Endothelial cell of umbilical vein (primary cell): ENCODE measurements at regions not wholly inside any gene's neighbourhood (a gene's known extent, or its start where the extent isn't known, plus 50 kb on each side); places are given as distances from the start of the nearest gene placed in this dataset.

ENCODE experiments used
- BruUV-seq: library from RNA; stranded (reverse); fragments of 400-500 nt; replicated peaks from 2 replicates; lab custom pipeline; 2021; lab: Mats Ljungman, UMichigan
- CTCF ChIA-PET: fragments of 300-600, 350-600 bp; sonication (Branson Sonifier 250); formaldehyde crosslinking; loops from one replicate; lab custom pipeline; 2021; ENCODE audit warnings: antibody characterized with exemption, inconsistent platforms; lab: Charles Lee
- POLR2A ChIA-PET: fragments of 300-600, 350-600 bp; sonication (Branson Sonifier 250); formaldehyde crosslinking; loops from one replicate; lab custom pipeline; 2021; ENCODE audit warnings: antibody characterized with exemption, inconsistent platforms; lab: Charles Lee
- DNase-seq: peaks from one replicate; pipeline ENCODE4 v3.0.0-alpha.2; 2011; ENCODE audit warnings: low read depth, low spot score
- FAIRE-seq: peaks from 2 replicates; lab custom pipeline; 2011; peaks lifted over from hg19 to GRCh38; lab: Jason Lieb, UNC
- H2AFZ ChIP-seq: 2 replicates; pipeline ENCODE4 v1.6.0; 2012; ENCODE audit warnings: low read depth, low read length, control low read depth, inconsistent platforms
- H3K27ac ChIP-seq: 2 replicates; pipeline ENCODE4 v1.5.1; 2011; ENCODE audit warnings: low read depth, mild to moderate bottlenecking, control low read depth, low read length, moderate library complexity; ENCODE audit not compliant: insufficient read depth
- H3K27me3 ChIP-seq, 2 experiments: 2 replicates each; pipeline versions ENCODE4 v1.6.0 to v1.6.1; 2011; ENCODE audit warnings: low read length in 2 of 2, mixed read lengths in 1 of 2; ENCODE audit not compliant: control insufficient read depth in 2 of 2, insufficient read depth in 2 of 2
- H3K36me3 ChIP-seq, 2 experiments: 2 replicates in 1 of 2; 3 replicates in 1 of 2; pipeline ENCODE4 v1.5.1; 2011; ENCODE audit warnings: low read length in 2 of 2, mild to moderate bottlenecking in 1 of 2, moderate library complexity in 1 of 2; ENCODE audit not compliant: control insufficient read depth in 2 of 2, insufficient read depth in 2 of 2; ENCODE audit errors: extremely low read depth in 1 of 2
- H3K4me1 ChIP-seq: 3 replicates; pipeline ENCODE4 v1.5.1; 2011; ENCODE audit warnings: mild to moderate bottlenecking, low read length; ENCODE audit not compliant: control insufficient read depth, insufficient read depth; ENCODE audit errors: extremely low read depth
- H3K4me2 ChIP-seq: 2 replicates; pipeline ENCODE4 v1.6.1; 2011; ENCODE audit warnings: low read length, control low read depth, mixed read lengths; ENCODE audit not compliant: insufficient read depth
- H3K4me3 ChIP-seq, 3 experiments: fragments of 200-600 bp in 1 of 3; sonication (generic), shearing (Covaris generic) in 1 of 3; replicated peaks in 1 of 3; 2 replicates each; pipeline ENCODE4 v1.5.1; 2011 to 2016; ENCODE audit warnings: control low read depth in 3 of 3, low read length in 3 of 3, mild to moderate bottlenecking in 2 of 3, inconsistent platforms in 1 of 3, low read depth in 1 of 3, moderate library complexity in 1 of 3; ENCODE audit not compliant: insufficient read depth in 1 of 3
- H3K79me2 ChIP-seq: 2 replicates; pipeline ENCODE4 v1.6.0; 2012; ENCODE audit warnings: low read length, inconsistent platforms; ENCODE audit not compliant: control insufficient read depth, insufficient read depth
- H3K9ac ChIP-seq: replicated peaks from 2 replicates; pipeline ENCODE3; 2011; ENCODE audit warnings: low read length, control low read depth; ENCODE audit not compliant: insufficient read depth; ENCODE audit errors: extremely low read depth
- H3K9me1 ChIP-seq: replicated peaks from 3 replicates; pipeline ENCODE4 v1.6.0; 2011; ENCODE audit warnings: mild to moderate bottlenecking, low read length; ENCODE audit not compliant: control insufficient read depth, insufficient read depth; ENCODE audit errors: extremely low read depth
- H3K9me3 ChIP-seq: replicated peaks from 2 replicates; pipeline ENCODE4 v1.5.1; 2012; ENCODE audit warnings: low read length, inconsistent platforms; ENCODE audit not compliant: control insufficient read depth, insufficient read depth
- H4K20me1 ChIP-seq: replicated peaks from 2 replicates; pipeline ENCODE3; 2011; ENCODE audit warnings: mild to moderate bottlenecking, low read length; ENCODE audit not compliant: control insufficient read depth, insufficient read depth; ENCODE audit errors: extremely low read depth
- CTCF ChIP-seq, 2 donors: IDR thresholded peaks; 1 replicate in 1 of 2; 2 replicates in 1 of 2; pipeline ENCODE4 v1.5.1; 2011; ENCODE audit warnings: low read length in 2 of 2, mild to moderate bottlenecking in 2 of 2, moderate library complexity in 2 of 2, control low read depth in 1 of 2, inconsistent platforms in 1 of 2, low read depth in 1 of 2; ENCODE audit not compliant: insufficient read depth in 1 of 2; ENCODE audit errors: extremely low read depth in 1 of 2
- FOS ChIP-seq: IDR thresholded peaks from 2 replicates; pipeline ENCODE4 v1.6.1; 2011; ENCODE audit warnings: mild to moderate bottlenecking, low read length, moderate library complexity, borderline replicate concordance; ENCODE audit not compliant: insufficient read depth
- GATA2 ChIP-seq: IDR thresholded peaks from 2 replicates; pipeline ENCODE4 v1.7.0; 2011; ENCODE audit warnings: low read depth, mild to moderate bottlenecking, moderate library complexity, mixed read lengths, low read length; ENCODE audit not compliant: insufficient read length, insufficient read depth
- JUN ChIP-seq: IDR thresholded peaks from 2 replicates; pipeline ENCODE4 v1.6.1; 2011; ENCODE audit warnings: borderline replicate concordance, low read depth; ENCODE audit not compliant: insufficient read length, insufficient read depth
- MYC ChIP-seq: IDR thresholded peaks from one replicate; pipeline ENCODE4 v1.6.1; 2011; ENCODE audit warnings: mild to moderate bottlenecking, low read depth, low read length
- POLR2A ChIP-seq: IDR thresholded peaks from 2 replicates; pipeline ENCODE4 v1.6.1; 2012; ENCODE audit warnings: low read depth, mild to moderate bottlenecking, control low read depth, low read length
- POLR2AphosphoS5 ChIP-seq: IDR thresholded peaks from 2 replicates; pipeline ENCODE4 v1.6.1; 2012; ENCODE audit warnings: low read depth, mild to moderate bottlenecking, control low read depth, low read length, moderate library complexity; ENCODE audit not compliant: insufficient read depth
- dilution Hi-C: fragments of 300-500 bp; cut with MboI; formaldehyde crosslinking; loops from one replicate; pipeline ENCODE4 v1.15.0; 2019; ENCODE audit warnings: low sequenced_read_pairs; ENCODE audit not compliant: extremely low pct_ligation_motif_present
- intact Hi-C: fragments of 100-400 bp; cut with micrococcal nuclease; formaldehyde crosslinking; loops from one replicate; pipeline ENCODE4 v1.10.0; 2022

DNA sequence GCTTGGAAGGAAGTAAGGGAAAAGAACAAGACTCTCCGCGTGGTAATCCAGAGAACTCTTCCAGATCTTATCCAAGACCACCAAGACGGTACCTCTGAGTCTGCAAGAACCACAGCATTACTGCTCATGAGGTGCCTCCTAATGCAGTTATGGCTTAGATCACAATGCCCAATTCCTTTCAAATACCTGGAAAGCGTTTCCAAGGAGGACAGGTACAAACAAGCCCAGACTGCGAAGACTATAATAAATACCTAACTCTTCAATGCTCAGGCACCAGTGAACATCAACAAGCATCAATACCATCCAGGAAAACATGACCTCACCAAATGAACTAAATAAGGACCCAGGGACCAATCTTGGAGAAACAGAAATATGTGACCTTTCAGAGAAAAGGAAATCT, 325.5 kb downstream of the CWC27 start:
- H3K27ac ChIP-seq = no peak overlapping the region
- dilution Hi-C loops (no loop called here), intact Hi-C loops (no loop called here)
- FAIRE-seq (no peak), DNase-seq (no peak)
- H2AFZ ChIP-seq = no peak overlapping the region
- no TSS peak for BruUV-seq
- H3K4me1 ChIP-seq = no peaks in the 10 kb centered on the region
- no peaks in the 10 kb centered on the region for H3K9me3 ChIP-seq
- H3K27me3 ChIP-seq = no peaks in the 10 kb centered on the region
- no peaks in the 10 kb centered on the region for H3K9me1 ChIP-seq
- no peaks in the 10 kb centered on the region for H3K79me2 ChIP-seq
- H3K36me3 ChIP-seq = no peaks in the 10 kb centered on the region
- CTCF ChIA-PET = interaction anchor here (1.0 to 1.3 kb wide), 2 partner anchors 9 to 234 kb away, joined by 3 read pairs; no protein-coding TSS in a partner anchor
- H3K9ac ChIP-seq = no peak overlapping the region
- POLR2A ChIA-PET = no interaction called here
- no peaks in the 10 kb centered on the region for H4K20me1 ChIP-seq
- H3K4me2 ChIP-seq = no peak overlapping the region
- no peak for TF ChIP-seq MYC
- no peak for TF ChIP-seq JUN
- no peak for TF ChIP-seq CTCF (IDR thresholded peaks at IDR 0.05; ENCODE audit: extremely low read depth in 1 of 2, insufficient read depth in 1 of 2, low read depth in 1 of 2, low read length in 2 of 2)
- no peak for TF ChIP-seq GATA2
- no peak for TF ChIP-seq POLR2A
- no peak for TF ChIP-seq FOS
- H3K4me3 ChIP-seq = no peak overlapping the region

DNA sequence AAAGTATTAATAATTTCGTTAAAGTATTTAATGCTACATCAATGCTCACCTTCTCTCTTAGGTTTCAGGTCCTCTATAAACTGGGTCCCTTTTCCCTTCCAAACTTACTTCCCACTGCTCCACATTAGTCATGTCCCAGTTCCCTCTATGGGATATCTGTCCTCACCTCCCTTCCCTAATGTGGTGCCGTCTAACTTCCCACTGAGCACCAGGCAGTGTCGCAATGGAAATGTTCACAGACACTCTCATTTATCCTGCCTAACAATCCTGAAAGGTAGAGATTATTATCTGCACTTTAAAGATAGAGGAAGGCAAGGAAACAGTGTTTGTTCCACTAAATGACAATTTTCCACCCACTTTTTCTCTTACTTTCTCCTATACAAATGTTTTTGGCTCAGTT, 329.7 kb downstream of the CWC27 start:
- Histone ChIP-seq H4K20me1 (no peaks in the 10 kb centered on the region), H3K27me3 (no peaks in the 10 kb centered on the region), H3K79me2 (no peaks in the 10 kb centered on the region), H3K9ac (no peak overlapping the region), H3K36me3 (no peaks in the 10 kb centered on the region), H3K9me3 (no peaks in the 10 kb centered on the region), H3K4me2 (no peak overlapping the region), H3K9me1 (no peaks in the 10 kb centered on the region), H3K27ac (no peak overlapping the region), H2AFZ (no peak overlapping the region), H3K4me3 (no peak overlapping the region), H3K4me1 (peaks cover 9% of the 10 kb centered on the region)
- no peak for TF ChIP-seq JUN
- TF ChIP-seq POLR2A = no peak
- no peak for TF ChIP-seq POLR2AphosphoS5
- dilution Hi-C loops = no loop called here
- intact Hi-C loops = no loop called here
- BruUV-seq = no TSS peak
- ChIA-PET CTCF (interaction anchor here (0.9 to 7.8 kb wide), 4 partner anchors 119 to 383 kb away, joined by 3 to 106 read pairs (median 4); partner anchors contain the start of gene ADAMTS6), POLR2A (no interaction called here)
- DNase-seq (no peak), FAIRE-seq (no peak)
